ENCODE measurements at regions not wholly inside any gene's neighbourhood (a gene's known extent, or its start where the extent isn't known, plus 50 kb on each side); places are given as distances from the start of the nearest gene placed in this dataset.
A peak's percentile ranks its signal among the peaks of the same experiment; 100 is the strongest.

GRCh38 chr11:95360377-95361075, 129.5 kb upstream of the SESN3 start:
- no peak for TF ChIP-seq EZH2 (IDR thresholded peaks at IDR 0.05)
- no peak for TF ChIP-seq CTCF (IDR thresholded peaks at IDR 0.05)
- no peak for TF ChIP-seq EZH2phosphoT487 (IDR thresholded peaks at IDR 0.05)
- Histone ChIP-seq H3K27ac (no peak overlapping the region), H3K9me3 (ENCODE audit: low read depth) (no peaks in the 10 kb centered on the region)

GRCh38 chr11:95359756-95360155, 128.8 kb upstream of the SESN3 start:
- H4K20me1 ChIP-seq (ENCODE audit: low read depth), result no peaks in the 10 kb centered on the region
- no peak overlapping the region for H3K27ac Mint-ChIP-seq
- H3K9me3 ChIP-seq (ENCODE audit: low read depth), result no peaks in the 10 kb centered on the region
- no peak overlapping the region for H3K4me3 ChIP-seq
- no peaks in the 10 kb centered on the region for H3K79me2 ChIP-seq (ENCODE audit: low read depth)
- no peak overlapping the region for H3K27ac ChIP-seq
- peaks cover 18% of the 10 kb centered on the region for H3K4me1 Mint-ChIP-seq
- H3K4me3 Mint-ChIP-seq, result no peak overlapping the region
- H3F3A ChIP-seq (ENCODE audit: low read depth), result peaks cover 9% of the 10 kb centered on the region
- no peaks in the 10 kb centered on the region for H3K9me3 Mint-ChIP-seq
- peak overlapping the region; percentile 65 for H2AFZ ChIP-seq (replicated peaks)
- H3K9ac ChIP-seq, result no peak overlapping the region
- peak overlapping the region; percentile 5 for H3K4me2 ChIP-seq
- H3K27me3 ChIP-seq, result no peaks in the 10 kb centered on the region
- TF ChIP-seq EZH2 (IDR thresholded peaks at IDR 0.05) (no peak), EZH2phosphoT487 (IDR thresholded peaks at IDR 0.05) (no peak), CTCF (IDR thresholded peaks at IDR 0.05) (no peak)
- DNase-seq (ENCODE audit: low spot score), result no peak
- H3K36me3 Mint-ChIP-seq, result no peaks in the 10 kb centered on the region
- H3K4me1 ChIP-seq, result peaks cover 39% of the 10 kb centered on the region
- peaks cover 6% of the 10 kb centered on the region for H3K27me3 Mint-ChIP-seq (ENCODE audit: insufficient read depth, low read depth)
- no peaks in the 10 kb centered on the region for H3K36me3 ChIP-seq

More at GRCh38 chr11:95360377-95361075, 129.5 kb upstream of the SESN3 start:
- Histone ChIP-seq H3K4me3 (no peak overlapping the region), H3K4me2 (peak overlapping the region; percentile 5), H2AFZ (replicated peaks) (peak overlapping the region; percentile 65), H3K79me2 (ENCODE audit: low read depth) (no peaks in the 10 kb centered on the region), H3K4me1 (peaks cover 39% of the 10 kb centered on the region), H3K9ac (no peak overlapping the region), H3F3A (ENCODE audit: low read depth) (peaks cover 9% of the 10 kb centered on the region), H3K36me3 (no peaks in the 10 kb centered on the region), H3K27me3 (no peaks in the 10 kb centered on the region), H4K20me1 (ENCODE audit: low read depth) (no peaks in the 10 kb centered on the region)
- H3K27me3 Mint-ChIP-seq (ENCODE audit: insufficient read depth, low read depth), result peaks cover 6% of the 10 kb centered on the region
- peaks cover 18% of the 10 kb centered on the region for H3K4me1 Mint-ChIP-seq
- no peak for DNase-seq (ENCODE audit: low spot score)
- no peak overlapping the region for H3K27ac Mint-ChIP-seq
- no peak overlapping the region for H3K4me3 Mint-ChIP-seq
- no peaks in the 10 kb centered on the region for H3K9me3 Mint-ChIP-seq
- no peaks in the 10 kb centered on the region for H3K36me3 Mint-ChIP-seq

GRCh38 chr11:95359341-95359663, 128.3 kb upstream of the SESN3 start:
- Histone ChIP-seq H3F3A (ENCODE audit: low read depth) (peaks cover 9% of the 10 kb centered on the region), H2AFZ (replicated peaks) (peak overlapping the region; percentile 52), H3K79me2 (ENCODE audit: low read depth) (no peaks in the 10 kb centered on the region), H3K9ac (no peak overlapping the region), H3K27ac (no peak overlapping the region), H3K4me3 (no peak overlapping the region), H3K4me2 (no peak overlapping the region), H3K4me1 (peaks cover 38% of the 10 kb centered on the region), H4K20me1 (ENCODE audit: low read depth) (no peaks in the 10 kb centered on the region), H3K9me3 (ENCODE audit: low read depth) (no peaks in the 10 kb centered on the region), H3K27me3 (no peaks in the 10 kb centered on the region), H3K36me3 (no peaks in the 10 kb centered on the region)
- H3K27me3 Mint-ChIP-seq (ENCODE audit: insufficient read depth, low read depth), result peaks cover 6% of the 10 kb centered on the region
- no peaks in the 10 kb centered on the region for H3K9me3 Mint-ChIP-seq
- peaks cover 14% of the 10 kb centered on the region for H3K4me1 Mint-ChIP-seq
- TF ChIP-seq CTCF (IDR thresholded peaks at IDR 0.05), result no peak
- no peak for TF ChIP-seq EZH2 (IDR thresholded peaks at IDR 0.05)
- TF ChIP-seq EZH2phosphoT487 (IDR thresholded peaks at IDR 0.05), result no peak
- H3K27ac Mint-ChIP-seq, result peak overlapping the region; percentile 32
- no peak overlapping the region for H3K4me3 Mint-ChIP-seq
- DNase-seq (ENCODE audit: low spot score), result no peak
- H3K36me3 Mint-ChIP-seq, result no peaks in the 10 kb centered on the region
